K562 (cell line): ENCODE measurements at regions not wholly inside any gene's neighbourhood (a gene's known extent, or its start where the extent isn't known, plus 50 kb on each side); places are given as distances from the start of the nearest gene placed in this dataset.

Experiments
- LEF1 ChIP-seq: fragments of 450-650 bp; IDR thresholded peaks from 2 replicates; pipeline ENCODE4 v1.6.1; 2016; ENCODE audit warnings: mild to moderate bottlenecking
- MYNN ChIP-seq, 2 experiments: sonication (generic); formaldehyde crosslinking in 1 of 2; IDR thresholded peaks; 2 replicates each; pipeline versions ENCODE4 v1.5.0 to v1.6.1; 2016 to 2020; ENCODE audit warnings: antibody characterized with exemption in 1 of 2, missing genetic modification reagents in 1 of 2
- NFATC3 ChIP-seq: fragments of 450-650 bp; IDR thresholded peaks from 2 replicates; pipeline ENCODE4 v1.6.1; 2017; ENCODE audit warnings: mild to moderate bottlenecking
- RBM17 ChIP-seq: fragments of 200-400 bp; formaldehyde crosslinking; IDR thresholded peaks from 2 replicates; pipeline ENCODE4 v1.6.1; 2017; ENCODE audit warnings: low read depth, mild to moderate bottlenecking, low read length, borderline replicate concordance
- ZFX ChIP-seq: sonication (generic); formaldehyde crosslinking; IDR thresholded peaks from 2 replicates; pipeline ENCODE4 v1.8.0; 2022; ENCODE audit warnings: mild to moderate bottlenecking, missing genetic modification reagents, moderate library complexity
- ZNF696 ChIP-seq: fragments of 250-450 bp; sonication (Bioruptor Pico); conservative IDR thresholded peaks from 2 replicates; pipeline ENCODE4 v1.4.0; 2020; ENCODE audit warnings: mild to moderate bottlenecking, moderate library complexity
- TF ChIP-seq, protein P1 (sequence below): fragments of 250-450 bp; sonication (Bioruptor Pico); IDR thresholded peaks from 2 replicates; pipeline ENCODE4 v1.5.0; 2021; ENCODE audit warnings: mild to moderate bottlenecking, moderate library complexity
- TF ChIP-seq, protein P2 (sequence below): fragments of 450-650 bp; IDR thresholded peaks from 2 replicates; pipeline ENCODE4 v1.6.1; 2016; ENCODE audit warnings: antibody characterized with exemption
- TF ChIP-seq, protein P3 (sequence below): fragments of 450-650 bp; IDR thresholded peaks from 2 replicates; pipeline ENCODE4 v1.6.1; 2017; ENCODE audit warnings: antibody characterized with exemption, mild to moderate bottlenecking
- TF ChIP-seq, protein P4 (sequence below): sonication (generic); formaldehyde crosslinking; IDR thresholded peaks from 2 replicates; pipeline ENCODE4 v1.9.0; 2022; ENCODE audit warnings: mild to moderate bottlenecking, missing genetic modification reagents
- TF ChIP-seq, protein P5 (sequence below): IDR thresholded peaks from 2 replicates; pipeline ENCODE4 v1.6.1; 2011; ENCODE audit warnings: borderline replicate concordance, low read depth, mild to moderate bottlenecking, moderate library complexity, low read length; ENCODE audit not compliant: insufficient read depth, poor library complexity, severe bottlenecking
- TF ChIP-seq, protein P6 (sequence below): fragments of 250-450 bp; sonication (Bioruptor Pico); IDR thresholded peaks from 2 replicates; pipeline ENCODE4 v1.8.0; 2022; ENCODE audit warnings: moderate library complexity, mild to moderate bottlenecking, inconsistent platforms

DNA sequence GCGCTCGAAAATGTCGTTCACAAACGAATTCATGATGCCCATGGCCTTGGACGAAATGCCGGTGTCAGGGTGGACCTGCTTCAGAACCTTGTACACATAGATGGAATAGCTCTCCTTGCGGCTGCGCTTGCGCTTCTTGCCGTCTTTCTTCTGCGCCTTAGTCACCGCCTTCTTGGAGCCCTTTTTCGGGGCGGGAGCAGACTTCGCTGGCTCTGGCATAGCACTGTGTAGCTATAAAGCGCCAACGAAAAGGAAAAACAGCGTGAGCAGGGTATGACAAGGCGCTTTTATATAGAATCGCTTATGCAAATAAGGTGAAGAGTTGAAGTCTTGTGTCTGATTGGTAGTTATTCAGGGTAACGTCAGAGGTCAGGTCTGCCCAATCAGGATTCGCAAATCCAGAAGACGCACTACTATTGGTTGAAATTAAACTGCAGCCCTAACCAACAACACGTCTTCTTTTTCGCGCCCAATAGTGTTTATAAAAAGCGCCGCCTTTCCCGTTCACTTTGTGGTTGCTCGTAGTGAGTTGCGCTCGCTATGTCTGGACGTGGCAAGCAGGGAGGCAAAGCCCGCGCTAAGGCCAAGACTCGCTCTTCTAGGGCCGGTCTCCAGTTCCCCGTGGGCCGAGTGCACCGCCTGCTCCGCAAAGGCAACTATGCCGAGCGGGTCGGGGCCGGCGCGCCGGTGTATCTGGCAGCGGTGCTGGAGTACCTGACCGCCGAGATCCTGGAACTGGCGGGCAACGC is 114.8 kb upstream of the PRSS16 start (continued):
- TF ChIP-seq, protein P1, sequence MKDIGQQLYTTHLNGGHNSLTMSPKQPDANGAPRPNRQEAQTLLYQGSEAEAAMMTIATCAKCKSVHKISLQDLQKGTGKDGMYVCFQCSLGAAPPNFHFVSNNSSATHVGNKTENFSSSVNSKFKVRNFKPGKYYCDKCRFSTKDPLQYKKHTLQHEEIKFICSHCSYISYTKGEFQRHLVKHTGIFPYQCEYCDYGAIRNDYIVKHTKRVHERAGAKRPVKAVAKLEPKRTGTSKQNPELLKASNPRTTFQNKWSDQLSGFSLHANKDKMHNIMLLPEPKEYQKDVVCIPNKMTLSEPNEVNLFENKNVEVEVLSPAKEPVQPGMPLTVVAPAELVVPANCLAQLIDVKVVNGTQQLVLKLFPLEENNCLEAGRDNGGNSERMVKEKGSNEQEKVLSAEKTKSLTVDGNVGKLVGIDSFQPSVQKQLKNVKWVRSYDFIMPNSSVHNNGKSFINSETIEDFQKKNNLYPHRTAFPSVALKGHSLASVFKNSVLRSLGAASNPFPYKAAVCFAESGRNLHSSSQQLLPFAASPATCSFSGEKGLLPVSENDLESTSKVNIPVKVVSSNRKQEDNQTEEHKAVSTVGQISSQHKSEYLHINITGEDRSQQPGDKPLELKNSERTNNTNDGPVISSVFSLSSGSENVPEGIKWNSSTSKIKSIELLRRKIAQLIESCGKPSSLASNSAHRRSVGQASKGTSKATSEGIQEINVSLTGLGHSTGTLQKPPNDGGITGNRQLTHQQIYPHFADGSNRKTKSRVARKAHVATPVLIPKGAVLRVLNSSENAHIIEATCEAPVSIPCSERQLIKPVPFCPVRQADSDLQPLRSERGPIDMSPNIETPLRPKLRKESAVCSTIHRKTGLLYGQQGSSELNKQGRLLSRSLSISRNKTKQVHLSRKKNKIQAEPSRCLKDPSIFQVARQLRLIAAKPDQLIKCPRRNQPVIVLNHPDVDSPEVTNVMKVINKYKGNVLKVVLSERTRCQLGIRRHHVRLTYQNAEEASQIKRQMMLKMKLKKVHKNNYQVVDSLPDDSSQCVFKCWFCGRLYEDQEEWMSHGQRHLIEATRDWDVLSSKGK (CRISPR knock-in tag): no peak
- TF ChIP-seq RBM17 (no peak), LEF1 (no peak; the same call in 1 of the 2 replicates), NFATC3 (no peak), ZNF696 (CRISPR knock-in tag) (peak; percentile 73; the same call in 1 of the 2 replicates), ZFX (CRISPR knock-in tag) (peak; percentile 96), MYNN (IDR thresholded peaks at IDR 0.05) (peak; percentile 47; the same call in 1 of the 2 replicates), MYNN (CRISPR knock-in tag; IDR thresholded peaks at IDR 0.05) (no peak)
- TF ChIP-seq, protein P2, sequence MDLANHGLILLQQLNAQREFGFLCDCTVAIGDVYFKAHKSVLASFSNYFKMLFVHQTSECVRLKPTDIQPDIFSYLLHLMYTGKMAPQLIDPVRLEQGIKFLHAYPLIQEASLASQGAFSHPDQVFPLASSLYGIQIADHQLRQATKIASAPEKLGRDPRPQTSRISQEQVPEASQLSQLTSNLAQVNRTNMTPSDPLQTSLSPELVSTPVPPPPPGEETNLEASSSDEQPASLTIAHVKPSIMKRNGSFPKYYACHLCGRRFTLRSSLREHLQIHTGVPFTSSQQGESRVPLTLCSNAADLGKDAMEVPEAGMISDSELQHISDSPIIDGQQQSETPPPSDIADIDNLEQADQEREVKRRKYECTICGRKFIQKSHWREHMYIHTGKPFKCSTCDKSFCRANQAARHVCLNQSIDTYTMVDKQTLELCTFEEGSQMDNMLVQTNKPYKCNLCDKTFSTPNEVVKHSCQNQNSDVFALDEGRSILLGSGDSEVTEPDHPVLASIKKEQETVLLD: peak; percentile 90
- TF ChIP-seq, protein P3, sequence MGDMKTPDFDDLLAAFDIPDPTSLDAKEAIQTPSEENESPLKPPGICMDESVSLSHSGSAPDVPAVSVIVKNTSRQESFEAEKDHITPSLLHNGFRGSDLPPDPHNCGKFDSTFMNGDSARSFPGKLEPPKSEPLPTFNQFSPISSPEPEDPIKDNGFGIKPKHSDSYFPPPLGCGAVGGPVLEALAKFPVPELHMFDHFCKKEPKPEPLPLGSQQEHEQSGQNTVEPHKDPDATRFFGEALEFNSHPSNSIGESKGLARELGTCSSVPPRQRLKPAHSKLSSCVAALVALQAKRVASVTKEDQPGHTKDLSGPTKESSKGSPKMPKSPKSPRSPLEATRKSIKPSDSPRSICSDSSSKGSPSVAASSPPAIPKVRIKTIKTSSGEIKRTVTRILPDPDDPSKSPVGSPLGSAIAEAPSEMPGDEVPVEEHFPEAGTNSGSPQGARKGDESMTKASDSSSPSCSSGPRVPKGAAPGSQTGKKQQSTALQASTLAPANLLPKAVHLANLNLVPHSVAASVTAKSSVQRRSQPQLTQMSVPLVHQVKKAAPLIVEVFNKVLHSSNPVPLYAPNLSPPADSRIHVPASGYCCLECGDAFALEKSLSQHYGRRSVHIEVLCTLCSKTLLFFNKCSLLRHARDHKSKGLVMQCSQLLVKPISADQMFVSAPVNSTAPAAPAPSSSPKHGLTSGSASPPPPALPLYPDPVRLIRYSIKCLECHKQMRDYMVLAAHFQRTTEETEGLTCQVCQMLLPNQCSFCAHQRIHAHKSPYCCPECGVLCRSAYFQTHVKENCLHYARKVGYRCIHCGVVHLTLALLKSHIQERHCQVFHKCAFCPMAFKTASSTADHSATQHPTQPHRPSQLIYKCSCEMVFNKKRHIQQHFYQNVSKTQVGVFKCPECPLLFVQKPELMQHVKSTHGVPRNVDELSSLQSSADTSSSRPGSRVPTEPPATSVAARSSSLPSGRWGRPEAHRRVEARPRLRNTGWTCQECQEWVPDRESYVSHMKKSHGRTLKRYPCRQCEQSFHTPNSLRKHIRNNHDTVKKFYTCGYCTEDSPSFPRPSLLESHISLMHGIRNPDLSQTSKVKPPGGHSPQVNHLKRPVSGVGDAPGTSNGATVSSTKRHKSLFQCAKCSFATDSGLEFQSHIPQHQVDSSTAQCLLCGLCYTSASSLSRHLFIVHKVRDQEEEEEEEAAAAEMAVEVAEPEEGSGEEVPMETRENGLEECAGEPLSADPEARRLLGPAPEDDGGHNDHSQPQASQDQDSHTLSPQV: peak; percentile 26; the same call in 1 of the 2 replicates
- TF ChIP-seq, protein P4, sequence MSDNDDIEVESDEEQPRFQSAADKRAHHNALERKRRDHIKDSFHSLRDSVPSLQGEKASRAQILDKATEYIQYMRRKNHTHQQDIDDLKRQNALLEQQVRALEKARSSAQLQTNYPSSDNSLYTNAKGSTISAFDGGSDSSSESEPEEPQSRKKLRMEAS (CRISPR knock-in tag): peak; percentile 40
- TF ChIP-seq, protein P5, sequence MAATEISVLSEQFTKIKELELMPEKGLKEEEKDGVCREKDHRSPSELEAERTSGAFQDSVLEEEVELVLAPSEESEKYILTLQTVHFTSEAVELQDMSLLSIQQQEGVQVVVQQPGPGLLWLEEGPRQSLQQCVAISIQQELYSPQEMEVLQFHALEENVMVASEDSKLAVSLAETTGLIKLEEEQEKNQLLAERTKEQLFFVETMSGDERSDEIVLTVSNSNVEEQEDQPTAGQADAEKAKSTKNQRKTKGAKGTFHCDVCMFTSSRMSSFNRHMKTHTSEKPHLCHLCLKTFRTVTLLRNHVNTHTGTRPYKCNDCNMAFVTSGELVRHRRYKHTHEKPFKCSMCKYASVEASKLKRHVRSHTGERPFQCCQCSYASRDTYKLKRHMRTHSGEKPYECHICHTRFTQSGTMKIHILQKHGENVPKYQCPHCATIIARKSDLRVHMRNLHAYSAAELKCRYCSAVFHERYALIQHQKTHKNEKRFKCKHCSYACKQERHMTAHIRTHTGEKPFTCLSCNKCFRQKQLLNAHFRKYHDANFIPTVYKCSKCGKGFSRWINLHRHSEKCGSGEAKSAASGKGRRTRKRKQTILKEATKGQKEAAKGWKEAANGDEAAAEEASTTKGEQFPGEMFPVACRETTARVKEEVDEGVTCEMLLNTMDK: no peak
- TF ChIP-seq, protein P6, sequence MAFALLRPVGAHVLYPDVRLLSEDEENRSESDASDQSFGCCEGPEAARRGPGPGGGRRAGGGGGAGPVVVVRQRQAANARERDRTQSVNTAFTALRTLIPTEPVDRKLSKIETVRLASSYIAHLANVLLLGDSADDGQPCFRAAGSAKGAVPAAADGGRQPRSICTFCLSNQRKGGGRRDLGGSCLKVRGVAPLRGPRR (CRISPR knock-in tag): no peak
